Liver (tissue), 8 donors: ENCODE measurements at regions not wholly inside any gene's neighbourhood (a gene's known extent, or its start where the extent isn't known, plus 50 kb on each side); places are given as distances from the start of the nearest gene placed in this dataset.

ENCODE experiments used
- DNase-seq: peaks from one replicate; pipeline ENCODE4 v3.0.0-alpha.2; 2017; ENCODE audit warnings: low spot score
- H3K27ac ChIP-seq, 2 donors: one replicate each; pipeline ENCODE4 v1.7.0; 2013; ENCODE audit warnings: inconsistent platforms in 2 of 2, low read length in 2 of 2, control low read depth in 1 of 2, low read depth in 1 of 2, mild to moderate bottlenecking in 1 of 2
- H3K27me3 ChIP-seq, 4 donors: one replicate each; pipeline versions ENCODE4 v1.6.1 to v1.7.0; 2013; ENCODE audit warnings: low read length in 3 of 4, inconsistent platforms in 1 of 4, mild to moderate bottlenecking in 1 of 4, moderate library complexity in 1 of 4; ENCODE audit not compliant: control insufficient read depth in 4 of 4, insufficient read depth in 4 of 4
- H3K36me3 ChIP-seq, 4 donors: one replicate each; pipeline versions ENCODE4 v1.6.1 to v1.7.0; 2013; ENCODE audit warnings: low read length in 3 of 4, mild to moderate bottlenecking in 3 of 4, low read depth in 1 of 4, moderate library complexity in 1 of 4; ENCODE audit not compliant: control insufficient read depth in 4 of 4, insufficient read depth in 3 of 4
- H3K4me1 ChIP-seq, 4 donors: one replicate each; pipeline versions ENCODE4 v1.6.1 to v1.7.0; 2013; ENCODE audit warnings: low read length in 3 of 4, mild to moderate bottlenecking in 3 of 4, moderate library complexity in 1 of 4; ENCODE audit not compliant: control insufficient read depth in 4 of 4, insufficient read depth in 4 of 4
- H3K4me3 ChIP-seq, 3 donors: one replicate each; pipeline versions ENCODE4 v1.6.1 to v1.7.0; 2013; ENCODE audit warnings: low read length in 3 of 3, control low read depth in 1 of 3, low read depth in 1 of 3, mild to moderate bottlenecking in 1 of 3
- H3K9ac ChIP-seq, 2 donors: one replicate each; pipeline ENCODE4 v1.7.0; 2013; ENCODE audit warnings: low read length in 2 of 2, mild to moderate bottlenecking in 2 of 2, moderate library complexity in 2 of 2, control low read depth in 1 of 2, low read depth in 1 of 2
- H3K9me3 ChIP-seq, 4 donors: one replicate each; pipeline versions ENCODE4 v1.6.1 to v1.7.0; 2013; ENCODE audit warnings: low read length in 3 of 4; ENCODE audit not compliant: control insufficient read depth in 4 of 4
- EGR1 ChIP-seq, 2 donors: IDR thresholded peaks; 2 replicates each; pipeline ENCODE4 v1.6.1; 2016 to 2018; ENCODE audit warnings: antibody characterized with exemption in 2 of 2, low read depth in 2 of 2
- FOXA2 ChIP-seq: IDR thresholded peaks from 2 replicates; pipeline ENCODE4 v1.6.1; 2016; ENCODE audit warnings: antibody characterized with exemption
- GABPA ChIP-seq, 2 donors: IDR thresholded peaks in 1 of 2; conservative IDR thresholded peaks in 1 of 2; 2 replicates each; pipeline ENCODE4 v1.6.1; 2016; ENCODE audit warnings: antibody characterized with exemption in 2 of 2, mild to moderate bottlenecking in 1 of 2, moderate library complexity in 1 of 2
- HNF4A ChIP-seq, 2 donors: conservative IDR thresholded peaks; 2 replicates each; pipeline ENCODE4 v1.6.1; 2016; ENCODE audit warnings: antibody characterized with exemption in 2 of 2, mild to moderate bottlenecking in 2 of 2
- HNF4G ChIP-seq: IDR thresholded peaks from 2 replicates; pipeline ENCODE4 v1.6.1; 2016; ENCODE audit warnings: antibody characterized with exemption
- JUND ChIP-seq, 2 donors: IDR thresholded peaks; 2 replicates each; pipeline ENCODE4 v1.6.1; 2016; ENCODE audit warnings: antibody characterized with exemption in 2 of 2
- NR2F2 ChIP-seq: IDR thresholded peaks from 2 replicates; pipeline ENCODE4 v1.6.1; 2016; ENCODE audit warnings: antibody characterized with exemption
- RAD21 ChIP-seq, 2 donors: IDR thresholded peaks; 2 replicates each; pipeline ENCODE4 v1.6.1; 2016; ENCODE audit warnings: antibody characterized with exemption in 2 of 2, mild to moderate bottlenecking in 2 of 2
- RXRA ChIP-seq, 2 donors: IDR thresholded peaks; 2 replicates each; pipeline ENCODE4 v1.6.1; 2017 to 2018; ENCODE audit warnings: antibody characterized with exemption in 2 of 2, mild to moderate bottlenecking in 1 of 2
- SP1 ChIP-seq: IDR thresholded peaks from 2 replicates; pipeline ENCODE4 v1.6.1; 2018; ENCODE audit warnings: antibody characterized with exemption, mild to moderate bottlenecking
- TAF1 ChIP-seq: conservative IDR thresholded peaks from 2 replicates; pipeline ENCODE4 v1.6.1; 2016; ENCODE audit warnings: antibody characterized with exemption, mild to moderate bottlenecking
- whole genome bisulfite sequencing: extraction: QIAGEN DNeasy Blood & Tissue Kit; methylation state at CpG from one replicate; pipeline ENCODE4 v1.1.7; 2013; 5-methylcytosine and 5-hydroxymethylcytosine counted together
- TF ChIP-seq, protein P1 (sequence below): fragments of 150-350 bp; IDR thresholded peaks from 2 replicates; pipeline ENCODE4 v1.5.1; 2017; ENCODE audit warnings: improper control_type of control experiment, low read depth, low read length; ENCODE audit not compliant: missing input control
- TF ChIP-seq, protein P2 (sequence below): IDR thresholded peaks from 2 replicates; pipeline ENCODE4 v1.6.1; 2016; ENCODE audit warnings: antibody characterized with exemption
- TF ChIP-seq, protein P3 (sequence below): IDR thresholded peaks from 2 replicates; pipeline ENCODE4 v1.6.1; 2016; ENCODE audit warnings: antibody characterized with exemption
- TF ChIP-seq, protein P4 (sequence below): IDR thresholded peaks from 2 replicates; pipeline ENCODE4 v1.6.1; 2016; ENCODE audit warnings: antibody characterized with exemption
- TF ChIP-seq, protein P5 (sequence below): IDR thresholded peaks from 2 replicates; pipeline ENCODE4 v1.6.1; 2016; ENCODE audit warnings: antibody characterized with exemption, mild to moderate bottlenecking
- donor health status: healthy.
- donor health status: healthy.
- donor health status: healthy.
- donor health status: healthy.
- donor health status: healthy.

DNA sequence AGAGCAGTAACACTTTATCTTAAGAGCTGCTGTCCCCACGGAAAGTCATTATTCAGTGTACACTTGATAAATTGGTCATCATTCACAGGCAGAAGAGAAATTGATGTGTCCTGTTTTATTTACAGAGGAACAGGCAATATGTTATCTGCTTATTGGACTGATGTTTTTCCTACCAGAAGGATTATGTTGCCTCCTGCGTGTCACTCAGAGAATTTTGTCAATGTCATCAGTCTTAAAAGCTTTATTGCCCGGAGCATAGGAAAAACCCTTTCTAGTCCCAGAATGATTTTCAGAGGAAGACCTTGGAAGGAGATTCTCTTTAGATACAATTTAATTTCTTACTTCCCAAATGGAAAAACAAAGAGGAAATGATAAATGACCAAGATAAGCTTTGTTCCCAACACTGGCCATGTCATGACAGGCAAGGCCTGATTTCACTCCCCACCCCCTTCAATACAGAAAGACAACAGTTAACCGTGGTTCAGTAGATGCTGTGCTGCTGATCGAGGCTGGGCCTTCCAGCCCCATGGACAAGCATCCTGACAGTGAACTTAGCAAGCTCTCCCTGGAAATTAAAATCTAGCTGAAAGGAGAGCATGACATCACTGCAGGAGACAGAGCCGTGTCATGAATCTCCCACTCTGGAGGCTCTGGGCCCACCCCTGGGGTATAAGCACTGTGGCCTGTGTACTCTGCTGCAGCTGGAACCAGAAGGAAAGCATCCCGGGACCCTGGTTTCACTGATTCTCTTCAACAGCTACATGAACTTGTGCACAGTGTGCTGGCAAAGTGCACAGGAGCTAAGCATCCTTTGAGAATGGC, 118.8 kb upstream of the LYZL2 start:
- H3K27me3 ChIP-seq: no peaks in the 10 kb centered on the region
- DNase-seq: no peak
- no peak overlapping the region for H3K27ac ChIP-seq
- no peaks in the 10 kb centered on the region for H3K4me1 ChIP-seq
- H3K4me3 ChIP-seq: no peak overlapping the region
- TF ChIP-seq, protein P1, sequence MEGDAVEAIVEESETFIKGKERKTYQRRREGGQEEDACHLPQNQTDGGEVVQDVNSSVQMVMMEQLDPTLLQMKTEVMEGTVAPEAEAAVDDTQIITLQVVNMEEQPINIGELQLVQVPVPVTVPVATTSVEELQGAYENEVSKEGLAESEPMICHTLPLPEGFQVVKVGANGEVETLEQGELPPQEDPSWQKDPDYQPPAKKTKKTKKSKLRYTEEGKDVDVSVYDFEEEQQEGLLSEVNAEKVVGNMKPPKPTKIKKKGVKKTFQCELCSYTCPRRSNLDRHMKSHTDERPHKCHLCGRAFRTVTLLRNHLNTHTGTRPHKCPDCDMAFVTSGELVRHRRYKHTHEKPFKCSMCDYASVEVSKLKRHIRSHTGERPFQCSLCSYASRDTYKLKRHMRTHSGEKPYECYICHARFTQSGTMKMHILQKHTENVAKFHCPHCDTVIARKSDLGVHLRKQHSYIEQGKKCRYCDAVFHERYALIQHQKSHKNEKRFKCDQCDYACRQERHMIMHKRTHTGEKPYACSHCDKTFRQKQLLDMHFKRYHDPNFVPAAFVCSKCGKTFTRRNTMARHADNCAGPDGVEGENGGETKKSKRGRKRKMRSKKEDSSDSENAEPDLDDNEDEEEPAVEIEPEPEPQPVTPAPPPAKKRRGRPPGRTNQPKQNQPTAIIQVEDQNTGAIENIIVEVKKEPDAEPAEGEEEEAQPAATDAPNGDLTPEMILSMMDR: no peak
- TF ChIP-seq, protein P2, sequence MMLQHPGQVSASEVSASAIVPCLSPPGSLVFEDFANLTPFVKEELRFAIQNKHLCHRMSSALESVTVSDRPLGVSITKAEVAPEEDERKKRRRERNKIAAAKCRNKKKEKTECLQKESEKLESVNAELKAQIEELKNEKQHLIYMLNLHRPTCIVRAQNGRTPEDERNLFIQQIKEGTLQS: no peak
- TF ChIP-seq FOXA2: no peak
- no peak for TF ChIP-seq JUND (IDR thresholded peaks at IDR 0.05)
- TF ChIP-seq, protein P3, sequence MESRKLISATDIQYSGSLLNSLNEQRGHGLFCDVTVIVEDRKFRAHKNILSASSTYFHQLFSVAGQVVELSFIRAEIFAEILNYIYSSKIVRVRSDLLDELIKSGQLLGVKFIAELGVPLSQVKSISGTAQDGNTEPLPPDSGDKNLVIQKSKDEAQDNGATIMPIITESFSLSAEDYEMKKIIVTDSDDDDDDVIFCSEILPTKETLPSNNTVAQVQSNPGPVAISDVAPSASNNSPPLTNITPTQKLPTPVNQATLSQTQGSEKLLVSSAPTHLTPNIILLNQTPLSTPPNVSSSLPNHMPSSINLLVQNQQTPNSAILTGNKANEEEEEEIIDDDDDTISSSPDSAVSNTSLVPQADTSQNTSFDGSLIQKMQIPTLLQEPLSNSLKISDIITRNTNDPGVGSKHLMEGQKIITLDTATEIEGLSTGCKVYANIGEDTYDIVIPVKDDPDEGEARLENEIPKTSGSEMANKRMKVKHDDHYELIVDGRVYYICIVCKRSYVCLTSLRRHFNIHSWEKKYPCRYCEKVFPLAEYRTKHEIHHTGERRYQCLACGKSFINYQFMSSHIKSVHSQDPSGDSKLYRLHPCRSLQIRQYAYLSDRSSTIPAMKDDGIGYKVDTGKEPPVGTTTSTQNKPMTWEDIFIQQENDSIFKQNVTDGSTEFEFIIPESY: no peak
- no peak for TF ChIP-seq EGR1 (IDR thresholded peaks at IDR 0.05; ENCODE audit: low read depth in 2 of 2)
- TF ChIP-seq, protein P4, sequence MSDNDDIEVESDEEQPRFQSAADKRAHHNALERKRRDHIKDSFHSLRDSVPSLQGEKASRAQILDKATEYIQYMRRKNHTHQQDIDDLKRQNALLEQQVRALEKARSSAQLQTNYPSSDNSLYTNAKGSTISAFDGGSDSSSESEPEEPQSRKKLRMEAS: no peak
- TF ChIP-seq RXRA (IDR thresholded peaks at IDR 0.05): no peak
- no peak for TF ChIP-seq RAD21 (IDR thresholded peaks at IDR 0.05)
- TF ChIP-seq HNF4A (conservative IDR thresholded peaks at IDR 0.05): no peak
- TF ChIP-seq TAF1: no peak
- TF ChIP-seq, protein P5, sequence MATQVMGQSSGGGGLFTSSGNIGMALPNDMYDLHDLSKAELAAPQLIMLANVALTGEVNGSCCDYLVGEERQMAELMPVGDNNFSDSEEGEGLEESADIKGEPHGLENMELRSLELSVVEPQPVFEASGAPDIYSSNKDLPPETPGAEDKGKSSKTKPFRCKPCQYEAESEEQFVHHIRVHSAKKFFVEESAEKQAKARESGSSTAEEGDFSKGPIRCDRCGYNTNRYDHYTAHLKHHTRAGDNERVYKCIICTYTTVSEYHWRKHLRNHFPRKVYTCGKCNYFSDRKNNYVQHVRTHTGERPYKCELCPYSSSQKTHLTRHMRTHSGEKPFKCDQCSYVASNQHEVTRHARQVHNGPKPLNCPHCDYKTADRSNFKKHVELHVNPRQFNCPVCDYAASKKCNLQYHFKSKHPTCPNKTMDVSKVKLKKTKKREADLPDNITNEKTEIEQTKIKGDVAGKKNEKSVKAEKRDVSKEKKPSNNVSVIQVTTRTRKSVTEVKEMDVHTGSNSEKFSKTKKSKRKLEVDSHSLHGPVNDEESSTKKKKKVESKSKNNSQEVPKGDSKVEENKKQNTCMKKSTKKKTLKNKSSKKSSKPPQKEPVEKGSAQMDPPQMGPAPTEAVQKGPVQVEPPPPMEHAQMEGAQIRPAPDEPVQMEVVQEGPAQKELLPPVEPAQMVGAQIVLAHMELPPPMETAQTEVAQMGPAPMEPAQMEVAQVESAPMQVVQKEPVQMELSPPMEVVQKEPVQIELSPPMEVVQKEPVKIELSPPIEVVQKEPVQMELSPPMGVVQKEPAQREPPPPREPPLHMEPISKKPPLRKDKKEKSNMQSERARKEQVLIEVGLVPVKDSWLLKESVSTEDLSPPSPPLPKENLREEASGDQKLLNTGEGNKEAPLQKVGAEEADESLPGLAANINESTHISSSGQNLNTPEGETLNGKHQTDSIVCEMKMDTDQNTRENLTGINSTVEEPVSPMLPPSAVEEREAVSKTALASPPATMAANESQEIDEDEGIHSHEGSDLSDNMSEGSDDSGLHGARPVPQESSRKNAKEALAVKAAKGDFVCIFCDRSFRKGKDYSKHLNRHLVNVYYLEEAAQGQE: no peak
- no peak for TF ChIP-seq SP1
- no peak for TF ChIP-seq GABPA (IDR thresholded peaks at IDR 0.05 in 1 of 2, conservative IDR thresholded peaks at IDR 0.05 in 1 of 2)
- TF ChIP-seq HNF4G: no peak
- TF ChIP-seq NR2F2: no peak
- H3K9ac ChIP-seq: no peak overlapping the region
- no peaks in the 10 kb centered on the region for H3K36me3 ChIP-seq
- 73% methylated on average over 7 of the region's 7 CpGs for WGBS
- H3K9me3 ChIP-seq: no peaks in the 10 kb centered on the region
